ENCODE measurements at regions not wholly inside any gene's neighbourhood (a gene's known extent, or its start where the extent isn't known, plus 50 kb on each side); places are given as distances from the start of the nearest gene placed in this dataset.

GRCh38 chr3:127105587-127105986 is 87.3 kb upstream of the PRR23E start:
- no peak for FAIRE-seq
- DNase-seq (ENCODE audit: insufficient read length, low spot score): no peak

- DNase-seq (ENCODE audit: insufficient read length, low spot score) (no peak), FAIRE-seq (no peak)
These were observed 86.9 kb upstream of the PRR23E start for GRCh38 chr3:127106053-127106452.

GRCh38 chr3:127106456-127106855 is 86.5 kb upstream of the PRR23E start:
- FAIRE-seq: no peak
- DNase-seq (ENCODE audit: insufficient read length, low spot score): no peak

- FAIRE-seq (no peak), DNase-seq (ENCODE audit: insufficient read length, low spot score) (no peak)
These were observed 85.9 kb upstream of the PRR23E start for GRCh38 chr3:127107002-127107401.

- FAIRE-seq (no peak), DNase-seq (ENCODE audit: insufficient read length, low spot score) (no peak)
These were observed 85.2 kb upstream of the PRR23E start for GRCh38 chr3:127107491-127108375.

- DNase-seq (ENCODE audit: insufficient read length, low spot score) (no peak), FAIRE-seq (no peak)
These were observed 84.1 kb upstream of the PRR23E start for GRCh38 chr3:127108796-127109195.

- DNase-seq (ENCODE audit: insufficient read length, low spot score) (no peak), FAIRE-seq (no peak)
These were observed 81.8 kb upstream of the PRR23E start for GRCh38 chr3:127110982-127111693.

GRCh38 chr3:127112796-127113570 is 79.9 kb upstream of the PRR23E start:
- FAIRE-seq (no peak), DNase-seq (ENCODE audit: insufficient read length, low spot score) (no peak)

GRCh38 chr3:127113571-127113891 is 79.4 kb upstream of the PRR23E start:
- DNase-seq (ENCODE audit: insufficient read length, low spot score) (no peak), FAIRE-seq (no peak)

GRCh38 chr3:127114337-127115070 is 78.4 kb upstream of the PRR23E start:
- DNase-seq (ENCODE audit: insufficient read length, low spot score) (no peak), FAIRE-seq (no peak)

GRCh38 chr3:127115691-127116351 is 77.1 kb upstream of the PRR23E start:
- FAIRE-seq (no peak), DNase-seq (ENCODE audit: insufficient read length, low spot score) (no peak)

GRCh38 chr3:127118366-127118765 is 74.6 kb upstream of the PRR23E start:
- no peak for DNase-seq (ENCODE audit: insufficient read length, low spot score)
- no peak for FAIRE-seq

- FAIRE-seq (no peak), DNase-seq (ENCODE audit: insufficient read length, low spot score) (no peak)
These were observed 73.1 kb upstream of the PRR23E start for GRCh38 chr3:127119693-127120464.

- FAIRE-seq: no peak
These were observed 71.9 kb upstream of the PRR23E start for GRCh38 chr3:127120851-127121647.

GRCh38 chr3:127121885-127122284 is 71.0 kb upstream of the PRR23E start:
- no peak for DNase-seq (ENCODE audit: insufficient read length, low spot score)
- FAIRE-seq: no peak

More at GRCh38 chr3:127120851-127121647, 71.9 kb upstream of the PRR23E start:
- DNase-seq (ENCODE audit: insufficient read length, low spot score): no peak

- no peak for FAIRE-seq
- DNase-seq (ENCODE audit: insufficient read length, low spot score): no peak
These were observed 69.4 kb upstream of the PRR23E start for GRCh38 chr3:127123533-127123932.

GRCh38 chr3:127124120-127124519 is 68.8 kb upstream of the PRR23E start:
- DNase-seq (ENCODE audit: insufficient read length, low spot score) (no peak), FAIRE-seq (no peak)

- FAIRE-seq: no peak
These were observed 61.3 kb upstream of the PRR23E start for GRCh38 chr3:127131424-127132170.

More at GRCh38 chr3:127131424-127132170, 61.3 kb upstream of the PRR23E start:
- DNase-seq (ENCODE audit: insufficient read length, low spot score): no peak
